Thoracic aorta (tissue), 2 donors: ENCODE measurements at regions not wholly inside any gene's neighbourhood (a gene's known extent, or its start where the extent isn't known, plus 50 kb on each side); places are given as distances from the start of the nearest gene placed in this dataset.

ENCODE experiments used
- ATAC-seq: fragments of 150-250 bp; one replicate; pipeline ENCODE4 v1.8.0; 2017; ENCODE audit warnings: low read depth; ENCODE audit not compliant: insufficient number of reproducible peaks, low FRiP score
- DNase-seq: peaks from one replicate; pipeline ENCODE4 v3.0.0-alpha.2; 2020; ENCODE audit warnings: low spot score
- H3K27ac ChIP-seq, 2 donors: fragments of 200-600 bp; sonication (generic); 1 replicate in 1 of 2; 2 replicates in 1 of 2; pipeline ENCODE4 v1.5.1; 2016; ENCODE audit warnings: mild to moderate bottlenecking in 2 of 2, moderate library complexity in 2 of 2
- H3K27me3 ChIP-seq: fragments of 200-600 bp; sonication (generic); replicated peaks from 2 replicates; pipeline ENCODE4 v1.6.0; 2016; ENCODE audit warnings: mild to moderate bottlenecking; ENCODE audit not compliant: insufficient read depth
- H3K36me3 ChIP-seq: fragments of 200-600 bp; sonication (generic); one replicate; pipeline ENCODE4 v1.5.1; 2016
- H3K4me1 ChIP-seq, 2 donors: fragments of 200-600 bp; sonication (generic); 1 replicate in 1 of 2; 2 replicates in 1 of 2; pipeline versions ENCODE4 v1.5.1 to v1.6.0; 2016; ENCODE audit warnings: low read depth in 2 of 2, mild to moderate bottlenecking in 1 of 2; ENCODE audit not compliant: control insufficient read depth in 1 of 2
- H3K4me3 ChIP-seq: fragments of 200-600 bp; sonication (generic); 2 replicates; pipeline ENCODE4 v1.5.1; 2016; ENCODE audit warnings: mild to moderate bottlenecking
- H3K9me3 ChIP-seq: fragments of 200-600 bp; sonication (generic); 2 replicates; pipeline ENCODE4 v1.5.1; 2016
- TF ChIP-seq, protein P1 (sequence below): fragments of 200-600 bp; sonication (generic); IDR thresholded peaks from one replicate; pipeline ENCODE4 v1.5.1; 2019; ENCODE audit warnings: antibody characterized with exemption

GRCh38 chr12:75831402-75831801, 200.2 kb downstream of the PHLDA1 start:
- no peak for DNase-seq
- Histone ChIP-seq H3K27me3 (no peaks in the 10 kb centered on the region), H3K9me3 (no peaks in the 10 kb centered on the region), H3K27ac (no peak overlapping the region), H3K4me1 (no peaks in the 10 kb centered on the region), H3K4me3 (no peak overlapping the region), H3K36me3 (no peaks in the 10 kb centered on the region)
- ATAC-seq, result no peak
- TF ChIP-seq, protein P1, sequence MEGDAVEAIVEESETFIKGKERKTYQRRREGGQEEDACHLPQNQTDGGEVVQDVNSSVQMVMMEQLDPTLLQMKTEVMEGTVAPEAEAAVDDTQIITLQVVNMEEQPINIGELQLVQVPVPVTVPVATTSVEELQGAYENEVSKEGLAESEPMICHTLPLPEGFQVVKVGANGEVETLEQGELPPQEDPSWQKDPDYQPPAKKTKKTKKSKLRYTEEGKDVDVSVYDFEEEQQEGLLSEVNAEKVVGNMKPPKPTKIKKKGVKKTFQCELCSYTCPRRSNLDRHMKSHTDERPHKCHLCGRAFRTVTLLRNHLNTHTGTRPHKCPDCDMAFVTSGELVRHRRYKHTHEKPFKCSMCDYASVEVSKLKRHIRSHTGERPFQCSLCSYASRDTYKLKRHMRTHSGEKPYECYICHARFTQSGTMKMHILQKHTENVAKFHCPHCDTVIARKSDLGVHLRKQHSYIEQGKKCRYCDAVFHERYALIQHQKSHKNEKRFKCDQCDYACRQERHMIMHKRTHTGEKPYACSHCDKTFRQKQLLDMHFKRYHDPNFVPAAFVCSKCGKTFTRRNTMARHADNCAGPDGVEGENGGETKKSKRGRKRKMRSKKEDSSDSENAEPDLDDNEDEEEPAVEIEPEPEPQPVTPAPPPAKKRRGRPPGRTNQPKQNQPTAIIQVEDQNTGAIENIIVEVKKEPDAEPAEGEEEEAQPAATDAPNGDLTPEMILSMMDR, result no peak

- H3K27ac ChIP-seq, result no peak overlapping the region
- no peaks in the 10 kb centered on the region for H3K9me3 ChIP-seq
- no peak for DNase-seq
- H3K36me3 ChIP-seq, result no peaks in the 10 kb centered on the region
- H3K27me3 ChIP-seq, result no peaks in the 10 kb centered on the region
- ATAC-seq, result no peak
- TF ChIP-seq, protein P1, result no peak
- no peak overlapping the region for H3K4me3 ChIP-seq
- no peaks in the 10 kb centered on the region for H3K4me1 ChIP-seq
Measured at GRCh38 chr12:75827061-75827460, 204.5 kb downstream of the PHLDA1 start.

GRCh38 chr12:75825686-75826085, 205.9 kb downstream of the PHLDA1 start:
- DNase-seq, result no peak
- H3K27me3 ChIP-seq, result no peaks in the 10 kb centered on the region
- H3K9me3 ChIP-seq, result no peaks in the 10 kb centered on the region
- H3K27ac ChIP-seq, result no peak overlapping the region
- no peak for ATAC-seq
- peaks cover 0 to 13% of the 10 kb centered on the region in 2 donors for H3K4me1 ChIP-seq
- no peak overlapping the region for H3K4me3 ChIP-seq
- no peaks in the 10 kb centered on the region for H3K36me3 ChIP-seq
- TF ChIP-seq, protein P1, result no peak

DNA sequence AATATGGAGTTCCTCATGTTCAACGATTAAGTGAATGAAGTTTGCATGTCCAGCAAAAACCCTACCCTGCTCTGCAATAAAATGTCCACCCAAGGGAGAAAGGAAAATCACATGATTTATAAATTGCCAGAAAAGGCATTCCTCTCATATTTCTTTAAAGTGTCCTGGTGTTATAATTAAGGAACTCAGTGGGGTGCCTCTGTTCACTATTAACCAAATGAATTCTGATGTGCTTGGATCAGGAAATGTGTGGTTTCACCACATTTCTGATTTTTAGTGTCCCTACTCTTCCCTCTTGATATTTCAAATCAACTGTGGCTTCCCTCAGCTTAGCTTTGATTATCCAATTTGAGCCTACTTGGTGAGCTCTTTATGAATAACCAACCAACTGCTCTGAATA, 208.1 kb downstream of the PHLDA1 start:
- no peaks in the 10 kb centered on the region for H3K27me3 ChIP-seq
- no peaks in the 10 kb centered on the region for H3K9me3 ChIP-seq
- H3K27ac ChIP-seq, result no peak overlapping the region
- no peak for DNase-seq
- peaks cover 0 to 20% of the 10 kb centered on the region in 2 donors for H3K4me1 ChIP-seq
- ATAC-seq, result no peak
- H3K4me3 ChIP-seq, result no peak overlapping the region
- TF ChIP-seq, protein P1, result no peak
- H3K36me3 ChIP-seq, result no peaks in the 10 kb centered on the region

DNA sequence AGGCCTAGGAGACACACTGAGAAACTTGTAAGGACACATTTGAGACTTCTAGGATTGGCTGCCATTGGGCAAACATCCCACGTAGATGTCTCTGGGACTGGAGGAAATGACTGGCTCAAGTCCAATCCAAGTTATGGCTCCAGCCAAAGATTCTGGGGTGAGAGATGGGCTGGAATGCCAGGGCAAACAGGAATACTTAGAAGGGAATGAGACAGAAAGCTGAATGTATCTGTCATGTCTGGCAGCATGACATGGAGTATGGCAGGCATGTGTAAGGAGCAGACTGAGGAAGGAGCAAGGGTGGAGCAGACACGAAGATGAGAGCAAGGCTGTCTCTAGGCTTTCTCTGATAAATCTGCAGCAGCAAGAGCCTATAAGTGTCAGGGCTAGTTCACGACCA, 209.2 kb downstream of the PHLDA1 start:
- Histone ChIP-seq H3K27me3 (no peaks in the 10 kb centered on the region), H3K4me1 (peaks cover 0 to 20% of the 10 kb centered on the region in 2 donors), H3K9me3 (no peaks in the 10 kb centered on the region), H3K36me3 (no peaks in the 10 kb centered on the region), H3K4me3 (no peak overlapping the region), H3K27ac (no peak overlapping the region)
- ATAC-seq (no peak), DNase-seq (no peak)
- TF ChIP-seq, protein P1, result no peak
